ENCODE measurements at regions not wholly inside any gene's neighbourhood (a gene's known extent, or its start where the extent isn't known, plus 50 kb on each side); places are given as distances from the start of the nearest gene placed in this dataset.

DNA sequence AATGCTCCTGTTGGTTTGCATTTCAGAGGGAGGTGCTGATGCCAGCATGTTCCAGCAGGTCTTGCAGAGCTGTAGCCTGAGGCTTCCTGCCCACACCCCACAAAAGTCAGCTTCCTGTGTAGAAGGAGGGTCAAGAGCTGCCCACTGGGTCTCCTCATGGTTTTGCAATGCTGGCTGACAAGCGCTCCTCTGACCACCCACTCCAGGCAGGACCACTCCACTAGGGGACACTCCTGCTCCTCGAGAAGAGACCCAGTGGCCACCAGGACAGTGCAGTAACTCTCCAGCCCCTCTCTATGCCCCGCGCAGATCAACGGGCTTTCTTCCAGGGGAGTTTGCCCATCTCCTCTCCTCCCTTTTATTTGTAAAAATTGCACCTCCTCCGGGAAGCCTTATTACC is 72.9 kb upstream of the UQCRFS1 start:
- DNase-seq (peak; percentile 33), ATAC-seq (no peak)
- Histone ChIP-seq H3K27ac (no peak overlapping the region), H3K4me3 (no peak overlapping the region), H3K27me3 (peaks cover 7% of the 10 kb centered on the region), H3K36me3 (no peaks in the 10 kb centered on the region), H3K9me3 (no peaks in the 10 kb centered on the region), H3K4me1 (no peaks in the 10 kb centered on the region)
- intact Hi-C loops (cut with DNase I): no loop called here
- TF ChIP-seq, protein P1, sequence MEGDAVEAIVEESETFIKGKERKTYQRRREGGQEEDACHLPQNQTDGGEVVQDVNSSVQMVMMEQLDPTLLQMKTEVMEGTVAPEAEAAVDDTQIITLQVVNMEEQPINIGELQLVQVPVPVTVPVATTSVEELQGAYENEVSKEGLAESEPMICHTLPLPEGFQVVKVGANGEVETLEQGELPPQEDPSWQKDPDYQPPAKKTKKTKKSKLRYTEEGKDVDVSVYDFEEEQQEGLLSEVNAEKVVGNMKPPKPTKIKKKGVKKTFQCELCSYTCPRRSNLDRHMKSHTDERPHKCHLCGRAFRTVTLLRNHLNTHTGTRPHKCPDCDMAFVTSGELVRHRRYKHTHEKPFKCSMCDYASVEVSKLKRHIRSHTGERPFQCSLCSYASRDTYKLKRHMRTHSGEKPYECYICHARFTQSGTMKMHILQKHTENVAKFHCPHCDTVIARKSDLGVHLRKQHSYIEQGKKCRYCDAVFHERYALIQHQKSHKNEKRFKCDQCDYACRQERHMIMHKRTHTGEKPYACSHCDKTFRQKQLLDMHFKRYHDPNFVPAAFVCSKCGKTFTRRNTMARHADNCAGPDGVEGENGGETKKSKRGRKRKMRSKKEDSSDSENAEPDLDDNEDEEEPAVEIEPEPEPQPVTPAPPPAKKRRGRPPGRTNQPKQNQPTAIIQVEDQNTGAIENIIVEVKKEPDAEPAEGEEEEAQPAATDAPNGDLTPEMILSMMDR (IDR thresholded peaks at IDR 0.05): no peak

DNA sequence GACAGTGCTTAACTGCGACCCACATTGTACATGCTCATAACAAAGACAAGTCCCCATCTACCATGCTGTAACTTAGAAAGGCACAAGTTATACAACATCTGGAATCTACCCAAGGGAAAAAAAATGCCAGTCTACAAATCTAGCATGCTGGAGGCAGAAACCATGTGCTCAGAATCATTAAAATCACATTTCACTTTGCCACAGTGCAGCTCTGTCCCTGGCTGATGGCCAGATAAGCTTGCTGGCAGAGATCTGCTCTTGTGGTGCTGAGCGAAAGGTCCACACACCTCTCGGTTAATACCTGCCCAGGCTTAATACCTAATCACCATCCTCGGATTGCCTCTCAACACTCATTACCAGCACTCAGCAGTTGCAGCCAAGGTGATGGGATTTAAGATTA is 74.1 kb upstream of the UQCRFS1 start:
- ATAC-seq (no peak), DNase-seq (peak; percentile 5)
- Histone ChIP-seq H3K36me3 (no peaks in the 10 kb centered on the region), H3K27ac (no peak overlapping the region), H3K4me1 (no peaks in the 10 kb centered on the region), H3K9me3 (no peaks in the 10 kb centered on the region), H3K4me3 (no peak overlapping the region), H3K27me3 (peaks cover 7% of the 10 kb centered on the region)
- intact Hi-C loops (cut with DNase I): no loop called here
- TF ChIP-seq, protein P1 (IDR thresholded peaks at IDR 0.05): no peak

DNA sequence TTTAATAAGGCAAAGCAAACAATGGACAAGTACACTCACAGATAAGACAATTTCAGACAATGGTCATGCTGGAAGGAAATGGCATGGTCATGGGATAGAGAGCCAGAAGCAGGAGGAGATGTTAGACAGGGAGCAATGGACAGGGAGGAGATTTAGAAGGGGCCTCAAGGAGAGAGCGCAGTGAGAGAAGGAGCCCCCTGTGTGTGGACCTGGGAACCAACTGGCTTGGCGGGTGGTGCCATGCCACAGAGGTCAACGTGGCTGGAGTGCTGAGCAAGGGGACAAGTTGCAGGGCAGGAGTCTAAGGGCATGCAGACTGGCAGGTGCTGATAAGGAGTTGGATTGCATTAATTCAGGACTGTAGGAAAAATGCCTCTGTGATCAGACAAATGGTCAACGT is 75.3 kb upstream of the UQCRFS1 start:
- ATAC-seq: no peak
- Histone ChIP-seq H3K9me3 (no peaks in the 10 kb centered on the region), H3K4me1 (no peaks in the 10 kb centered on the region), H3K27me3 (peaks cover 7% of the 10 kb centered on the region), H3K36me3 (no peaks in the 10 kb centered on the region), H3K27ac (no peak overlapping the region), H3K4me3 (no peak overlapping the region)
- intact Hi-C loops (cut with DNase I): no loop called here
- TF ChIP-seq, protein P1 (IDR thresholded peaks at IDR 0.05): no peak
- peak; percentile 6 for DNase-seq

DNA sequence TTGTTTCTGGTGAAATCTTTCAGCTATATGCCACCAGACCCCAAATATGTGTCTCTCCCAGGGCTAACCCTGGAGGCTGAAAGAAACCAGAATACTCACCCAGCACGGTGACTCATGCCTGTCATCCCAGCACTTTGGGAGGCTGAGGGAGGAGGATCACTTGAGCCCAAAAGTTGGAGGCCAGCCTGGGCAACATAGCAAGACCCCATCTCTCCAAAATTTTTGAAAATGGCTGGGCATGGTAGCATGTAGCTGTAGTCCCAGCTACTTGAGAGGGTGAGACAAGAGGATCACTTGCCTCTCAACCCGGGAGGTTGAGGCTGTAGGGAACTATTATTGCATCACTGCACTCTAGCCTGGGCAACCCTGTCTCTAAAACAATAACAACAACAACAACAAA is 76.1 kb upstream of the UQCRFS1 start:
- TF ChIP-seq, protein P1 (IDR thresholded peaks at IDR 0.05): no peak
- H3K9me3 ChIP-seq: no peaks in the 10 kb centered on the region
- ATAC-seq (no peak), DNase-seq (peak; percentile 5)
- no peaks in the 10 kb centered on the region for H3K4me1 ChIP-seq
- no peaks in the 10 kb centered on the region for H3K36me3 ChIP-seq
- no peak overlapping the region for H3K27ac ChIP-seq
- peaks cover 7% of the 10 kb centered on the region for H3K27me3 ChIP-seq
- no peak overlapping the region for H3K4me3 ChIP-seq
- intact Hi-C loops (cut with DNase I): no loop called here

DNA sequence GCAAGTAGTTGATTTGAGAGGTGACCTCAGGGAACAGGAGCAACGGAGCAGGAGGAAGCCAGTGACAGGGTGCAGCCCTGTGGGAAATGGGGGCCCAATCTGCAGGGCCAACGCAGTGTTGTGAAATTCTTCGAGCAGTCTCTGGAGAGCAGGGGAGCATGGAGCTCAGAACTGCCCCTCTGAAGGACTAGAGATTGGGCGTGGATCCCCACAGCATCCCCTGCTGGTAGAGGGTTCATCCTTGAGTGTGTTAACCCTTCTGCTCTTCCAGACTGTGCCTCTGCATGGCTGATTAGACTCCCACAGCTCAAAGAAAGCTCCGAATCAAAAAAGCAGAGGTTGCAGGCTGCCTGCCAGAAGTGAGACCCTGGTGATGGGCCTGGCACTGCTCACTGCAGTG is 77.9 kb upstream of the UQCRFS1 start:
- TF ChIP-seq, protein P1 (IDR thresholded peaks at IDR 0.05): no peak
- intact Hi-C loops (cut with DNase I): no loop called here
- ATAC-seq (no peak), DNase-seq (peak; percentile 26)
- Histone ChIP-seq H3K27me3 (no peaks in the 10 kb centered on the region), H3K4me3 (no peak overlapping the region), H3K36me3 (no peaks in the 10 kb centered on the region), H3K27ac (no peak overlapping the region), H3K4me1 (no peaks in the 10 kb centered on the region), H3K9me3 (no peaks in the 10 kb centered on the region)

DNA sequence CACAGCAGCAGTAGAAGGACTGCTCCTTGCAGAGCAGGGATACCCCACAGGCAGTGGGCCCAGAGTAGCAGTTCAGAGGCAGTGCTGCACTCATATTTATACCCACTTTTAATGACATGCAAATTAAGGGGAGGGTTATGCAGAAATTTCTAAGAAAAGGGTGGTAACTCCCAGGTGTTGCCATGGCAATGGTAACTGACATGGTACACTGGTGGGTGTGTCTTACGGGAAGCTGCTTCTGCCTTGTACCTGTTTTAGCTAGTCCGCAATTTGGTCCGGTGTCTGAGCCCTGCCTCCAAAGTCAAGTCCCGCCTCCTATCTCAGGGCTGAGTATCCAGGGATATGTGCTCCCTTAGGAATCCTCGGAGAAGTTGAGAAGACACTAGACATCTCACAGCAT is 79.2 kb upstream of the UQCRFS1 start:
- no peaks in the 10 kb centered on the region for H3K36me3 ChIP-seq
- H3K9me3 ChIP-seq: no peaks in the 10 kb centered on the region
- TF ChIP-seq, protein P1 (IDR thresholded peaks at IDR 0.05): no peak
- ATAC-seq (no peak), DNase-seq (no peak)
- intact Hi-C loops (cut with DNase I): no loop called here
- no peaks in the 10 kb centered on the region for H3K4me1 ChIP-seq
- no peak overlapping the region for H3K4me3 ChIP-seq
- no peak overlapping the region for H3K27ac ChIP-seq
- H3K27me3 ChIP-seq: no peaks in the 10 kb centered on the region
